ENCODE measurements at regions not wholly inside any gene's neighbourhood (a gene's known extent, or its start where the extent isn't known, plus 50 kb on each side); places are given as distances from the start of the nearest gene placed in this dataset.

DNA sequence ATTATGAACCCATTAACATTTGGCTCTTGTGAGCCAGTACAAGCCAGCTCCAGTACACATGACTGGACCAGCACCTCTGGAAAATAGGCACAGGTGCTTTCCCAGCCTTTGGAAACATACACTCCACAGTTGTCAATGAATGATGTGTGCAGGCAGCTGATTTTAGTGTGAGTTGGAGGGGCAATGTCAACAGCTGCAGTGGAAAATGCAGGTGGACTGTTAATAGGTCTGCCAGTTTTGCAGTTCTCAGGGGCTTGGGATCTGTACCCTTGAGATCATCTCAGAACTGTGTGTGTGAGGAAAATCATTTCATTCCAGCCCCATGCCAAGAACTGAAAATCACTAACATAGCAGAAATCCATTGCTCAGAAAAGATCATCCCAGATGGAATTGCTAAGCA is 81.7 kb upstream of the CHRDL1 start:
- no peaks in the 10 kb centered on the region for H3K9me3 ChIP-seq
- intact Hi-C loops (cut with DNase I) = no loop called here
- H3K4me3 ChIP-seq = no peak overlapping the region
- no peak for TF ChIP-seq POLR2A (IDR thresholded peaks at IDR 0.05)
- no peak for TF ChIP-seq POLR2AphosphoS5 (IDR thresholded peaks at IDR 0.05)
- TF ChIP-seq, protein P1, sequence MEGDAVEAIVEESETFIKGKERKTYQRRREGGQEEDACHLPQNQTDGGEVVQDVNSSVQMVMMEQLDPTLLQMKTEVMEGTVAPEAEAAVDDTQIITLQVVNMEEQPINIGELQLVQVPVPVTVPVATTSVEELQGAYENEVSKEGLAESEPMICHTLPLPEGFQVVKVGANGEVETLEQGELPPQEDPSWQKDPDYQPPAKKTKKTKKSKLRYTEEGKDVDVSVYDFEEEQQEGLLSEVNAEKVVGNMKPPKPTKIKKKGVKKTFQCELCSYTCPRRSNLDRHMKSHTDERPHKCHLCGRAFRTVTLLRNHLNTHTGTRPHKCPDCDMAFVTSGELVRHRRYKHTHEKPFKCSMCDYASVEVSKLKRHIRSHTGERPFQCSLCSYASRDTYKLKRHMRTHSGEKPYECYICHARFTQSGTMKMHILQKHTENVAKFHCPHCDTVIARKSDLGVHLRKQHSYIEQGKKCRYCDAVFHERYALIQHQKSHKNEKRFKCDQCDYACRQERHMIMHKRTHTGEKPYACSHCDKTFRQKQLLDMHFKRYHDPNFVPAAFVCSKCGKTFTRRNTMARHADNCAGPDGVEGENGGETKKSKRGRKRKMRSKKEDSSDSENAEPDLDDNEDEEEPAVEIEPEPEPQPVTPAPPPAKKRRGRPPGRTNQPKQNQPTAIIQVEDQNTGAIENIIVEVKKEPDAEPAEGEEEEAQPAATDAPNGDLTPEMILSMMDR (IDR thresholded peaks at IDR 0.05) = no peak
- no peak overlapping the region for H3K27ac ChIP-seq
- no peak for DNase-seq (ENCODE audit: low spot score)
- H3K4me1 ChIP-seq (replicated peaks) = no peaks in the 10 kb centered on the region
- H3K27me3 ChIP-seq (replicated peaks; ENCODE audit: insufficient read depth) = no peaks in the 10 kb centered on the region
- H3K36me3 ChIP-seq = no peaks in the 10 kb centered on the region

DNA sequence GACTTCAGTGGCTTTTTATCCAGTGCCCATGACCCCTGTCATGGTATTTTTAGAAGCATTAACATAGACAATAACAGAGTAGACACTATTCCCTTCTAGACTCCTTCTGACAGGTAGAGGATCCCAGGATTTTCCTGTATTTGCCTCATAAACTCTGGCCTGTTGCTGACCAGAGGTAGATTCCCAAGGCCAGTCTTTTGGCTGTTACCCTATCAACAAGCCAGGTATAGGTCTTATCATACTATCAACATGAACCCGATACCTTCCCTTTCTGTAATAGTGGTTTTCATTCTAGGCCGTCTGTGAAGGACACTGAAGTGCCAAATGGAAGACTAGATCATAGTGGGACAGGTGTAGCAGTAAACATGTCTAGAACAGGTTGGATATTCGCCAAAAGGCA is 76.2 kb upstream of the CHRDL1 start:
- WGBS = 82% methylated on average over 3 of the region's 3 CpGs

DNA sequence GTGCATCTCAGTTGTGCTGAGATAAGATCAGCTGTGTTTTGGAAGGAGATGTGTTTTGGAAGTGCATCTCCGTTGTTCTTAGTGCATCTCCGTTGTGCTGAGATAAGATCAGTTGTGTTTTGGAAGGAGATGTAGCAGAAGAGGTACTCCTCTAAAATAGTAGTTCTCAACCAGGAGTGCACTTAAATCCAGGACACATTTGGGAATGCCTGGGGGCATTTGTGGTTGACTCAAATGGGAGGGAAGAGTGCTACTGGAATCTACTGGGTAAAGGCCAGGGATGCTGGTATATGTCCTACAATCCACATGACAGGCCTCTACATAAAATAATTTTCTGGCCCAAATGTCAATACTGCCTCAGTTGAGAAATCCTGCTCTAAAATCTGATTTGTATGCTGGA is 70.8 kb upstream of the CHRDL1 start:
- 19% methylated on average over 2 of the region's 2 CpGs for WGBS
- Histone ChIP-seq H3K27ac (no peak overlapping the region), H3K4me1 (replicated peaks) (no peaks in the 10 kb centered on the region), H3K36me3 (no peaks in the 10 kb centered on the region), H3K9me3 (no peaks in the 10 kb centered on the region), H3K4me3 (no peak overlapping the region), H3K27me3 (replicated peaks; ENCODE audit: insufficient read depth) (no peaks in the 10 kb centered on the region)
- intact Hi-C loops (cut with DNase I) = no loop called here
- no peak for DNase-seq (ENCODE audit: low spot score)
- no peak for TF ChIP-seq POLR2A (IDR thresholded peaks at IDR 0.05)
- no peak for TF ChIP-seq POLR2AphosphoS5 (IDR thresholded peaks at IDR 0.05)
- TF ChIP-seq, protein P1 (IDR thresholded peaks at IDR 0.05) = no peak

More for the DNA sequence above, 76.2 kb upstream of the CHRDL1 start:
- intact Hi-C loops (cut with DNase I) = no loop called here
- TF ChIP-seq, protein P1 (IDR thresholded peaks at IDR 0.05) = no peak
- TF ChIP-seq POLR2A (IDR thresholded peaks at IDR 0.05) (no peak), POLR2AphosphoS5 (IDR thresholded peaks at IDR 0.05) (no peak)
- Histone ChIP-seq H3K4me1 (replicated peaks) (no peaks in the 10 kb centered on the region), H3K4me3 (no peak overlapping the region), H3K27ac (no peak overlapping the region), H3K36me3 (no peaks in the 10 kb centered on the region), H3K27me3 (replicated peaks; ENCODE audit: insufficient read depth) (no peaks in the 10 kb centered on the region), H3K9me3 (no peaks in the 10 kb centered on the region)
- no peak for DNase-seq (ENCODE audit: low spot score)

DNA sequence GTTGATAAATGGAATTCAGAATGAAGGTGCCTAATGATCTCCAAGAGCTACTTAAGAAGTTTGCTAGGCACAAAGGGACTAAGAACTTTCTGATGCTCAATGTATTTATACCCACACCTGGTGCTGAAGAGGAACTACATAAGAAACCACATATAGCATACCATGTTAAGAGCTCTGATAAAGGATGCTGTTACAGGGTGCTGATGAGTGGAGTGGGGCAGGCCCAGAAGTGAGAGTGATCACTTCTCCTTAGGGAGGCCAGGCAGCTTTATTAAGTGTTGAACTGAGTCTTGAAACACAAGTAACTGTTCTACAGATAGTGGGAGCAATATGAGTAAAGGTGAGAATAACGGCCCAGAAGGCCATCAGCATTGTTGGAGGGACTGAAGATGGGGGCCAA is 68.3 kb upstream of the CHRDL1 start:
- Histone ChIP-seq H3K36me3 (no peaks in the 10 kb centered on the region), H3K4me3 (no peak overlapping the region), H3K4me1 (replicated peaks) (no peaks in the 10 kb centered on the region), H3K27me3 (replicated peaks; ENCODE audit: insufficient read depth) (no peaks in the 10 kb centered on the region), H3K9me3 (no peaks in the 10 kb centered on the region), H3K27ac (no peak overlapping the region)
- no peak for DNase-seq (ENCODE audit: low spot score)
- TF ChIP-seq POLR2AphosphoS5 (IDR thresholded peaks at IDR 0.05) (no peak), POLR2A (IDR thresholded peaks at IDR 0.05) (no peak)
- TF ChIP-seq, protein P1 (IDR thresholded peaks at IDR 0.05) = no peak
- WGBS = 67% methylated on average over 1 of the region's 1 CpG
- intact Hi-C loops (cut with DNase I) = no loop called here

DNA sequence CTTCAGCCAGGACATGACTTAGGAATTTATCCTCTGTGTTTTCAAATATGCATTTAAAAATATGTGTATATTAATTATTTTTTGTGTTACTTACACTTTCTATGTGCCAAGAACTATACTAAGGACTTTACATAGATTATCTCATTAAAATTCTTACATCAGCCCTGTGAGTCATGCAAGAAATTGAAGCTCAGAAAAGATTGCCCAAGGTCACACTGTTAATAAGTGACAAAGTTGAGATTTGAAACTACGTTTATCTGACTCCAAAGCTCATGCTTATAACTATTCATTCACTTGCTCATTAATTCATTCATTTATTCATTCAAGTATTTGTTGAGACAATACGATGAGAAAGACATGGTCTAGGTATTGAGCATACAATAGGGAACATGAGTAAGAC is 62.9 kb upstream of the CHRDL1 start:
- no peak for DNase-seq (ENCODE audit: low spot score)
- Histone ChIP-seq H3K27me3 (replicated peaks; ENCODE audit: insufficient read depth) (no peaks in the 10 kb centered on the region), H3K4me1 (replicated peaks) (no peaks in the 10 kb centered on the region), H3K27ac (no peak overlapping the region), H3K4me3 (no peak overlapping the region), H3K9me3 (no peaks in the 10 kb centered on the region), H3K36me3 (no peaks in the 10 kb centered on the region)
- 76% methylated on average over 2 of the region's 2 CpGs for WGBS
- intact Hi-C loops (cut with DNase I) = loop anchor here (10.0 kb wide), 1 partner anchor 386 kb away; no protein-coding TSS in a partner anchor
- TF ChIP-seq POLR2A (IDR thresholded peaks at IDR 0.05) (no peak), POLR2AphosphoS5 (IDR thresholded peaks at IDR 0.05) (no peak)
- TF ChIP-seq, protein P1 (IDR thresholded peaks at IDR 0.05) = no peak

All from prostate gland (tissue), 2 donors.